ENCODE measurements at regions not wholly inside any gene's neighbourhood (a gene's known extent, or its start where the extent isn't known, plus 50 kb on each side); places are given as distances from the start of the nearest gene placed in this dataset.

DNA sequence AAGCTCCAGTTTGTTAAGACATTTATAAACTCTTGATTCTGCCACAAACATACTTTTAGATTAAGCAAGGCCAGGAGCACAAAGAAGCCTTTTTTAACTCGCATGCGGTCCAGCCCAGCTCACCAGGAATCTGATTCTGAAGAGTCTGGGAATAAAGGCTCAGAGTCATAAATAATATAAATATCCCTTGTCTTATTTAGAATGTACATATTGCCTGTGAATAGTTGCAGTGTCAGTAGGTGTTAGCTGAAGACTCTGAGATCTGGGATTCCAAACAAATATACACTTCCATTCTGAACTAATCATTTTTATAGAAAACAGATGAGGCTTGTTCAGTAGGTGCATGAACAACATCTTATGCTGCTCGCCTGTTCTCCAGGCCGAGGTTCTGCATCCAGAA, 59.1 kb upstream of the ELAC2 start:
- no peak for DNase-seq

DNA sequence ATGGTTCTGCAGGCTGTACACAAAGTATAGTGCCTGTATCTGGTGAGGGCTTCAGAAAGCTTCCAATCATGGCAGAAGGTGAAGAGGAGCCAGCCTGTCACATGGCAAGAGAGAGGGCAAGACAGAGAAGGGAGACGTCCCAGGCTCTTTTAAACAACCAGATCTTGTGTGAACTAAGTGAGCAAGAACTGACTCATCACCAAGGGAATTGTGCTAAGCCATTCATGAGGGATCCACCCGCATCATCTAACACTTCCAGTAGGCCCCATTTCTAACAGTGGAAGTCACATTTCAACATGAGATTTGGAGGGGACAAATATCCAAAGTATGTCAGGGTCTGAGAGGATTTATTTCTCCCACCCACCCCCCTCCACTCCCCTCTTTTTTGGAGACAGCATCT, 56.2 kb upstream of the ELAC2 start:
- DNase-seq = no peak

DNA sequence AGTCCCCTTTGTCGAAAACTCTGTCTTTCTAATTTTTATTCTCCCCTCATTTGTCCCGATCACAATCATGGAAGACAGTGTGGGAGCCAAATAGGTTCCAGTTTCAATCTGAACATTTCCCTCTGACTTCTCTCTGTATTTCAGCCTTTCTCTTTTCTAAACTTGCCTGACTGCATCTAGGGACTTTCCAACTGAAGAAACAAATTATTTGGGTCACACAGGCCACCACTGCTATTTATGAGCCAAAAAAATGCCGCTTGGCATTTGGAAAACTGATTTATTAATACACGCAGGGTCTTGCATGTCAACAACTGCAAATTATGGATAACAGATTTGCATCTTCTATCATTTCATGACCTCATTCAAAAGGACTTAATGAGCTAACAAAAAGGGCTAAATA, 55.2 kb upstream of the ELAC2 start:
- DNase-seq = no peak

DNA sequence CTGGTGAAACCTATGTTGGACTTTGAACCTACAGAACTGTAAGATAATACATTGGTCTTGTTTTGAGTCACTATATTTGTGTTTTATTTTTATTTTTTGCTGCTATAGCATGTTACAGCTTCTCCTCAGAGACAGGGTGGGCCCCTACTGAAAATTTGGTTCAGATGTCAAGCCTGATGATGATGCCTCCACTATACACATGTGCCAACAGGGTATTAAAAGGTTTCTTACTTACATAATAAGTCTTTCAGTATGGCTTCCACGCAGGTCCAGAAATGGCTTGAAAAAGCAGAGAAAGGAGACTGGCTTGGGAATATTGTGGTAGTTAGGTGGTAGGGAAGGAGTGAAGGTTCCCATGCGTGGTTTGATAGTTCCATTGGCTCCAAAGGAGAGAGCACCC, 52.9 kb upstream of the ELAC2 start:
- no peak for DNase-seq

DNA sequence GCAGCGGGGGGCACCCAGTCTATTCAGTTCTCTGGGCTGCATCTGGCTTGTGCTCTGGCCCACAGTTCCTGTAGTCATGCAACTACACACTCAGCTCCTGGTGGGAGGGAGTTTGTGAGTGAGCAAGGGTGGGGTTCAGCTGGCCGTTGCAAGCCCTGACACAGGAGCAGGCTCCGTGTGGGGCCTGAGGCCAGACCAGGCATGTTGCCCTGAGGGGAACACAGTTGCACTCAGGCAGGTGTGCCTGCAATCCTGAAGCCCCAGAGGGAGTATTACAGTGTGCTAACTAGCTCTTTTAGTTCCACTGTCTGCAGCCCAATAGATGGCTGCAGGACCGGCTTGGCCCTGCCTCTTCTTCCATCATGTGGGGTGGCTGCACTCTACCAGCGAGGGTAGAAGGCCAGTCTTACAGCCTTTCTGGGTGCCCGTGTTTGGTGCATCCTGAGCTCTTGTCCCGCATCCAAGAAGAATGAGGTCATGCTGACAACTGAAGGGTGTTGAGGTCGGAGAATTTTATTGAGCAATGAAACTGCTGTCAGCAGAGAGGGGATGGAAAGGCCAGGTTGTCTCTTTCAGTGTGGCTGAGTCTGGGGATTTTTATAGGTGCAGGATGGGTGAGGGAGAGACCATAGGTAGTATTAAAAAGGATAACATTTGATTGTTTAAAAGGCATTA, 49.9 kb upstream of the ELAC2 start:
- DNase-seq = no peak
